HG02943 (cell line): ENCODE measurements at regions not wholly inside any gene's neighbourhood (a gene's known extent, or its start where the extent isn't known, plus 50 kb on each side); places are given as distances from the start of the nearest gene placed in this dataset.
A peak's percentile ranks its signal among the peaks of the same experiment; 100 is the strongest.

Experiments
- ATAC-seq: cut with Tn5 transposase; IDR thresholded peaks from one replicate; pipeline ENCODE4 v1.9.1; 2021; ENCODE audit warnings: mild to moderate bottlenecking, low read depth, moderate library complexity; ENCODE audit not compliant: unreplicated experiment

DNA sequence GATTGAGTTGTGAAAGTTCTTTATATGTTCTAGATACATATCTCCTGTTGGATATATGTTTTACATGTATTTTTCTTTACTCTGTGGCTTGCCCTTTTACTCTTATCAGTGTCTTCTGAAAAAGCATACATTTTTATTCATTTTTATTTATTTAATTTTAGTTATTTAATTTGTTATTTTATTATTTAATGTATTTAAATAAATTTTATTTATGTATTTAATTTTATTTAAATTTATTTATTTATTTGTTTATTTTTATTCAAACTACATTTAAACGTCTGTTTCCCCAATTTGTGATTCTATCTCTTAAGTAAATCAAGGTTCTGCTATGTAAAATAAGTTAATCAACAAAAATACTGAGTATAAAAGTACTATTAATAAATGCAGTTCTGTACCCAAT is 279.1 kb upstream of the AKR1E2 start:
- no peak for ATAC-seq

GRCh38 chr10:4546500-4546899 is 279.5 kb upstream of the AKR1E2 start:
- ATAC-seq, result no peak

GRCh38 chr10:4545062-4545461 is 280.9 kb upstream of the AKR1E2 start:
- no peak for ATAC-seq

DNA sequence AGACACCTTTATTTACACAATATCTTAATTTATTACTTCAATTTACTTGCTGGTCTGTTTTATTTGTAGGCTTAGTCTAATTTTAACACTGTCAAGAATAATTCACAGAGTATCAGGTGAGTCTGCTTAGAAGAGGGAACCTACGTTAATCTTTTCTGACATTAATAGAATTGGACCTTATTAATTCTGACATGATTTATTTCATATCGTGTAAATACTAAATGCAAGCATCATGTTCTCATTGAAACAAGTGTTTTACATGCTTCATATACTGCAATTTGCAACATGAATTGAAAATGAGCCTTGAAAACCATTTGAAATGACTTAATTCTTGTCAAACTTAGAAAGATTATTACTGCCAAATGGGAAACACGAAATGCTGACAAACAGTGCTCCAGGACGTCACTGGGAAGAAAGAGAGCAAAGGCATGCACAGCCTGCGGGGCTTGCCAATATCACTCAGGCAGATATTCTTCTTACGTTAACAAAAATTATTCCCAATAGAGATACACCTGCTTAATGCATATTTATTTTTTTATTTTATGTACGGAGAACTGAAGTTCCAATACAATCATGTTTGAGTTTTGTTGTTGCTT is 282.0 kb upstream of the AKR1E2 start:
- no peak for ATAC-seq

- ATAC-seq, result no peak
Measured at GRCh38 chr10:4541292-4541691, 284.7 kb upstream of the AKR1E2 start.

DNA sequence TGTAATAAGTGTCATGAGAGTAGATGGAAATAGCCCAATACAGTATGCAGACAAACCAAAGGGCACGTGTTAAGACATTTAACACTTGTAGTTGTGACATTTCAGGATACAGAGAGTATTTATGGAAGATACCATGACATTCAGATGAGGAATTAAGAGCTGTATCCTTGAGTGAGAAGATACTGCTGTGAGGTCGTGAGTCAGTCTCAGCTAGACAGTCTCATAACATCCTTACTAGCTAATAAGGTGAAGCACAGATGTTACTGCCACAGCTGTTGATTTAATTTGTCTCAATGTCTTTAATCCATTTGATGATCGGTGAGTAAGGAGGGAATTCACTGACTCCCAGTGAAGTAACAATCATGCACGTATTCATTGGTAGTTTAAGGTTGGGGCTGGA is 288.0 kb upstream of the AKR1E2 start:
- ATAC-seq, result no peak

- no peak for ATAC-seq
Measured at GRCh38 chr10:4535521-4535920, 290.5 kb upstream of the AKR1E2 start.

GRCh38 chr10:4533621-4534020 is 292.4 kb upstream of the AKR1E2 start:
- no peak for ATAC-seq

GRCh38 chr10:4532976-4533375 is 293.0 kb upstream of the AKR1E2 start:
- ATAC-seq, result no peak

DNA sequence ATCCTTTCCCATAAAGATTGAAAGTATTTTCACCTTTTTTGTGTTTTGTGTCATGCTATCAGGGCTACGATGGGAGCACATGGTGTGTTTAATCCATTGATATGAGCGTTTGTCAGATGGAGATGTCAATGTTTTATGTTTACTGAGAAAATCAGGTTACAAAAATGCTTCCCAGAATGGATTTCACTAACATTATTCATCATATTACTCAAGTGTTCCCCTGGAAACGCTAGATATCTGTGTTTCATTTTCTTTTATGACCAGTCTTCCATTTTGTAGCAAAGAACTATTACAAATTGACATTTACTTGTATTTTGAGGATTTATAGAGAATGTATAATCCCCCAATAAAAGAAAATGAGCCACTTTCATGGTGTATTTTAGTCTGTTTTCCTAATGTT is 293.5 kb upstream of the AKR1E2 start:
- no peak for ATAC-seq

DNA sequence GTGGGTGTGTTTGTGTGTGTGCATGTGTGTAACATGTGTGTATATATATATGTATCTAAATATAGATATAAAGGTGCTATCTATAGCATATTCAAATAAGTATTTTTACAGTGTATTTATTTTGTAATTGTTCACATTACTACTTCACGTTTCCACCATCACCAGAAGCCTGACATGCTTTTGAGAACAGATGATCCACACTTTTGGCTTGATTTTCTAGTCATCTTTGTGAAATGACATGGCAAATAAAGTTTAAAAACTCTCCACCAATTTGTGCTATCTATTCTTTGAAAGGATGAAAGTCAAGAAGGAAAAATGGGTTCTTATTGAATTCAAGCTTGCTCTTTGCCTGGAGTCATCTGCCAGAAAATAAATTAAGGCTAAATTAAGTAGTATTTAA is 294.0 kb upstream of the AKR1E2 start:
- ATAC-seq, result no peak

GRCh38 chr10:4529266-4529665 is 296.7 kb upstream of the AKR1E2 start:
- no peak for ATAC-seq

- ATAC-seq, result no peak
Measured at GRCh38 chr10:4527281-4527970, 298.6 kb upstream of the AKR1E2 start.

- ATAC-seq, result no peak
Measured at GRCh38 chr10:4526311-4526731, 299.7 kb upstream of the AKR1E2 start.

DNA sequence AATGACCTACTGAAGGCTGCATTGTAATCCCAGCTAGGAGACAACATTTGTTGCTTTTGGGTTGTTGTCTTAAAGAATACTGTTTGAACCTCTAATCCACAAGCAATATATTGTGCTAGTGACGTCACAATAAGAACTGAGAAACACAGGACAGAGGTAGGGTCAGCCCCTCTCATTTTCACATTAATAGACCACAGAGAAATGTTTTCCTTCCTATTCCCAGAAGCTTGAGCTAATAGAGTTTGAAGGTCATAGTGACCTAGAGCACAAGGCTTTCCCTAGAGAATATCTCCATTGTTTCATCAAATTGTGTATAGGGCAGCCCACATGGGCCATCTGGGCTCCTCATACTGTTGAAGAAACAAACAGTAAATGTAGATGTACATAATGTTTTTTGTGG is 300.9 kb upstream of the AKR1E2 start:
- ATAC-seq, result no peak

DNA sequence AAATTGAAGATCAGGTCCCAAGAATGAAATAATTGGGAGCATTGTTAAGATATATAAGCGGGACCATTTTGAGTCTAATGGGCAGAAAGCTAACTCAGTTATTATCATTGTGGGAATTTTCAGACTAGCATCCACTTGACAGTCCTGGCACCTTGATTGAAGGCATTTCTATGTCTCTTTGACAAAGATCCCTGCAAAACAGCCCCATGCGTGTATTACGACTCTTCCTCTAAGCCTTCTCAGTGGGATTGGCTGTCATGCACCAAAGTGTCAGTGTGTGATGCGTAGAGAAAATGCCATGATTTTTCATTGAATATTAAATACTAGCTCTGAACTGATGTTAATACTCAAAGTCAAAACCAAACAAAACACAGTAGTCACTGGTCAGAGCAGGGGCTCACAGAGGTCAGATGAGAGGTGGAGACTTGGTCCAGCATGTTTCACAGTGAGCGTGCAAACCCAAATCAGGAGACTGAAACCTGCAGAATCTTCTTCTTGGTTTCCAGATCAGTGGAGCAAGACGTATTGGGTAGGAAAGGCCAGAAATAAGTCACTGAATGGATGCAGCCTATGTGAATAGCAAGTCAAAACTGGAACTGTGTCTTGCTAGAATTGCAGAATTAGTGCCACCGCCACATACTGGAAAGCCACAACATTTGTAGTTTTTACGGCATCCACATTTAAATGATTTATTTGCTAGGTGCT is 303.6 kb upstream of the AKR1E2 start:
- peak; percentile 73 for ATAC-seq

- no peak for ATAC-seq
Measured at GRCh38 chr10:4519658-4520402, 306.2 kb upstream of the AKR1E2 start.

GRCh38 chr10:4517746-4518145 is 308.3 kb upstream of the AKR1E2 start:
- ATAC-seq, result no peak

DNA sequence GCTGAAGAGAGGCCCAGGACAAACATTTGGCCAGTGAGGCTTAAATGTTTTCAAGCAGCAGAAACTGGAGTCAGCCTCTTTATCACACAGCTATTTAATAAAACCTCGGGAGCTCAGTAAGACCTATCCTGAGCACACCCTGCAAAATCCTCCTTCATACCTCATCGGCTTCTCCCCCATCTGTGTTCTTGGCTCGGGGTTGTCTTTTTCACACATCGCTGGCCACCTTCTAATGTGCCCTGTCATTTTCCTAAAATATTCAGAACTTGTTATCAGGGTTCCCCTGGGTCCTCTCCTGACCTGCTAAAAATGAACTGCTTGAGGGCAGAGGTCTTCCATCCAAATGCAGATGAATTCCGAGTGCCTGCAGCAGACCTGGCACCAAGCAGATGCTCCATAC is 310.3 kb upstream of the AKR1E2 start:
- no peak for ATAC-seq

- ATAC-seq, result no peak
Measured at GRCh38 chr10:4514445-4515108, 311.4 kb upstream of the AKR1E2 start.
